ENCODE measurements at regions not wholly inside any gene's neighbourhood (a gene's known extent, or its start where the extent isn't known, plus 50 kb on each side); places are given as distances from the start of the nearest gene placed in this dataset.

DNA sequence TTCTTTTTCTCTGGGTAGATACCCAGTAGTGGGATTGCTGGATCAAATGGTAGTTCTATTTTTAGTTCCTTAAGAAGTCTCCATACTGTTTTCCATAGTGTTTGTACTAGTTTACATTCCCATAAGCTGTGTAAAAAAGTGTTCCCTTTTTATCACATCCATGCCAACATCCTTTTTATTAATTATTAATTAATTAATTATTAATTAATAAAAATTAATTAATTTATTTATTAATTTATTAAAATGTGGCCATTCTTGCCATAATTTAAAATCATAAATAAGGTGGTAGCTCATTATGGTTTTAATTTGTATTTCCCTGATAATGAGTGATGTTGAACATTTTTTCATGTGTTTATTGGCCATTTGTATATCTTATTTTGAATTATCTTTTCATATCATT, 173.9 kb upstream of the FOXN2 start:
- TF ChIP-seq POLR2A (IDR thresholded peaks at IDR 0.05; ENCODE audit: low read length) (no peak), GATA1 (IDR thresholded peaks at IDR 0.05; ENCODE audit: low read depth, low read length) (no peak)
